OCI-LY7 (cell line): ENCODE measurements at regions not wholly inside any gene's neighbourhood (a gene's known extent, or its start where the extent isn't known, plus 50 kb on each side); places are given as distances from the start of the nearest gene placed in this dataset.

Experiments
- BruUV-seq: library from RNA; stranded (reverse); fragments of 400-500 nt; replicated peaks from 2 replicates; lab custom pipeline; 2021; lab: Mats Ljungman, UMichigan
- CTCF ChIA-PET: fragments of 300-600 bp; sonication (Branson Sonifier 250); formaldehyde crosslinking; loops from one replicate; lab custom pipeline; 2022; ENCODE audit warnings: antibody characterized with exemption; ENCODE audit not compliant: unreplicated experiment; lab: Charles Lee
- POLR2A ChIA-PET: fragments of 300-600 bp; sonication (Branson Sonifier 250); formaldehyde crosslinking; loops from one replicate; lab custom pipeline; 2022; ENCODE audit warnings: antibody characterized with exemption; lab: Charles Lee
- DNase-seq: peaks from one replicate; pipeline ENCODE4 v3.0.0-alpha.2; 2015; ENCODE audit warnings: low spot score
- H2AFZ ChIP-seq: fragments of 200-600 bp; sonication (generic), shearing (Covaris generic); 2 replicates; pipeline ENCODE4 v1.6.1; 2014; ENCODE audit warnings: mild to moderate bottlenecking, antibody characterized with exemption, low read length, moderate library complexity
- H3K27ac ChIP-seq: fragments of 200-600 bp; sonication (generic); 2 replicates; pipeline ENCODE4 v1.5.1; 2014; ENCODE audit warnings: mixed run types, low read depth, mild to moderate bottlenecking, moderate library complexity, low read length, inconsistent platforms; ENCODE audit not compliant: poor library complexity, severe bottlenecking
- H3K36me3 ChIP-seq: fragments of 200-600 bp; sonication (generic); 2 replicates; pipeline ENCODE4 v1.6.1; 2014; ENCODE audit warnings: mild to moderate bottlenecking, antibody characterized with exemption, low read length, moderate library complexity, mixed read lengths; ENCODE audit not compliant: insufficient read depth
- H3K4me1 ChIP-seq: fragments of 200-600 bp; sonication (generic); 2 replicates; pipeline ENCODE4 v1.5.1; 2014; ENCODE audit warnings: mild to moderate bottlenecking, low read length; ENCODE audit not compliant: insufficient read depth, poor library complexity, severe bottlenecking
- H3K4me2 ChIP-seq: fragments of 200-600 bp; sonication (generic); 2 replicates; pipeline ENCODE4 v1.6.1; 2014; ENCODE audit warnings: mild to moderate bottlenecking, low read length
- H3K4me3 ChIP-seq: fragments of 200-600 bp; sonication (generic); 2 replicates; pipeline ENCODE4 v1.5.1; 2014; ENCODE audit warnings: mild to moderate bottlenecking, low read depth, low read length; ENCODE audit not compliant: poor library complexity, severe bottlenecking
- H3K79me2 ChIP-seq: fragments of 200-600 bp; sonication (generic); 2 replicates; pipeline ENCODE4 v1.6.1; 2016; ENCODE audit warnings: low read depth, mild to moderate bottlenecking, low read length, moderate library complexity, mixed read lengths; ENCODE audit not compliant: insufficient read depth
- H3K9me2 ChIP-seq: fragments of 200-600 bp; sonication (generic); 2 replicates; pipeline ENCODE4 v1.6.1; 2016; ENCODE audit warnings: mild to moderate bottlenecking, low read length, mixed read lengths; ENCODE audit not compliant: insufficient read depth
- H3K9me3 ChIP-seq: fragments of 200-600 bp; sonication (generic); 2 replicates; pipeline ENCODE4 v1.6.1; 2014; ENCODE audit warnings: mild to moderate bottlenecking, mixed run types, low read length, mixed read lengths
- H4K20me1 ChIP-seq: fragments of 200-600 bp; sonication (generic); 2 replicates; pipeline ENCODE4 v1.6.1; 2014; ENCODE audit warnings: mild to moderate bottlenecking, antibody characterized with exemption, low read length, moderate library complexity, mixed read lengths; ENCODE audit not compliant: insufficient read depth
- EZH2phosphoT487 ChIP-seq: fragments of 200-600 bp; sonication (generic); IDR thresholded peaks from 2 replicates; pipeline ENCODE4 v1.6.1; 2018; ENCODE audit warnings: low read depth, borderline replicate concordance, mild to moderate bottlenecking, mixed run types, antibody characterized with exemption, low read length, moderate library complexity, mixed read lengths
- intact Hi-C: fragments of 100-400 bp; cut with micrococcal nuclease; formaldehyde crosslinking; loops from one replicate; pipeline ENCODE4 v1.10.0; 2022; ENCODE audit not compliant: unreplicated experiment
- TF ChIP-seq, protein P1 (sequence below): fragments of 200-600 bp; sonication (generic); conservative IDR thresholded peaks from 2 replicates; pipeline ENCODE4 v1.5.1; 2014; ENCODE audit warnings: mild to moderate bottlenecking, antibody characterized with exemption, low read length, moderate library complexity, mixed read lengths

DNA sequence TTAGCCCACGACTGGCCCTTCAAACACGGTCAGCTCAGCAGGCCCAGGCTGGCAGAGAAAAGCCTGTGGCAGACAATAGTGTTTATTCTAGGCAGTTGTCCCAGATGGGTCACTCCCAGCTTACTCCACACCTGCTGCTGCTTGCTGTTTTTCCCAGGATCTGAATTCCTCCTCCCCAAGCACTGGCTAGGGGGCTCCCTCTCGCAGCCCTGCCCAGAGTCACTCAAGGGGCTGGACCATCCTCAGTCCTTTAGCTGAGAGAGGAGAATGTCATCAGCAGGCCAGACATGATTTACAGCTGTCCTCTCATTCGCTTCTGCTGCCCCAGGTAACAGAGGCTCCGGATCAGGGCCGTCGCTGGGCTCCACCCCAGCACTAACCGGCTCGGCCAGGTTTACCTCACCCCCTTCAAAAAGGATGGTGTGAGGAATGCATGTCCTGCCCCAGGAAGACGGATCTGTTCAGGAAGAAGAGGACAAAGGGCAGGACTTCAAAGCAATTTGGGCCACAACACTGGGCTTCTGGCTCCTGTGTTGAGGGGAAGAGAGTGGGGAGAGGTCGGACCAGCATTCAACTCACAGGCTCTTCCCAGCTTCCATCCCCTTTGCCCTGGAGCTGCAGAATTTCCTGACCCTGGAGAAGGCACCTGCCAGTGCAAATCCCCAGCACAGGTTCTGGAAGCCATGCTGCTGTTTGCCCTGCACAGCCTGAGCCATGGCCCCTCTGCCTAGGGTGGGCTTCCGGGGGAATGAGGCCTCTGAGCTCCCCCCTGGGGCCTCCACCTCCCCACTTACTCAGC, 59.7 kb upstream of the BARX2 start:
- POLR2A ChIA-PET, result no interaction called here
- H3K4me3 ChIP-seq, result no peak overlapping the region
- no peaks in the 10 kb centered on the region for H3K9me2 ChIP-seq
- H3K9me3 ChIP-seq, result no peaks in the 10 kb centered on the region
- TF ChIP-seq, protein P1, sequence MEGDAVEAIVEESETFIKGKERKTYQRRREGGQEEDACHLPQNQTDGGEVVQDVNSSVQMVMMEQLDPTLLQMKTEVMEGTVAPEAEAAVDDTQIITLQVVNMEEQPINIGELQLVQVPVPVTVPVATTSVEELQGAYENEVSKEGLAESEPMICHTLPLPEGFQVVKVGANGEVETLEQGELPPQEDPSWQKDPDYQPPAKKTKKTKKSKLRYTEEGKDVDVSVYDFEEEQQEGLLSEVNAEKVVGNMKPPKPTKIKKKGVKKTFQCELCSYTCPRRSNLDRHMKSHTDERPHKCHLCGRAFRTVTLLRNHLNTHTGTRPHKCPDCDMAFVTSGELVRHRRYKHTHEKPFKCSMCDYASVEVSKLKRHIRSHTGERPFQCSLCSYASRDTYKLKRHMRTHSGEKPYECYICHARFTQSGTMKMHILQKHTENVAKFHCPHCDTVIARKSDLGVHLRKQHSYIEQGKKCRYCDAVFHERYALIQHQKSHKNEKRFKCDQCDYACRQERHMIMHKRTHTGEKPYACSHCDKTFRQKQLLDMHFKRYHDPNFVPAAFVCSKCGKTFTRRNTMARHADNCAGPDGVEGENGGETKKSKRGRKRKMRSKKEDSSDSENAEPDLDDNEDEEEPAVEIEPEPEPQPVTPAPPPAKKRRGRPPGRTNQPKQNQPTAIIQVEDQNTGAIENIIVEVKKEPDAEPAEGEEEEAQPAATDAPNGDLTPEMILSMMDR, result no peak
- TF ChIP-seq EZH2phosphoT487, result no peak
- CTCF ChIA-PET, result no interaction called here
- H4K20me1 ChIP-seq, result no peaks in the 10 kb centered on the region
- no peak overlapping the region for H3K27ac ChIP-seq
- H3K4me1 ChIP-seq, result no peaks in the 10 kb centered on the region
- no peak for DNase-seq
- H3K36me3 ChIP-seq, result no peaks in the 10 kb centered on the region
- intact Hi-C loops, result no loop called here
- H3K4me2 ChIP-seq, result no peak overlapping the region
- no TSS peak for BruUV-seq
- H3K79me2 ChIP-seq, result no peaks in the 10 kb centered on the region
- no peak overlapping the region for H2AFZ ChIP-seq

DNA sequence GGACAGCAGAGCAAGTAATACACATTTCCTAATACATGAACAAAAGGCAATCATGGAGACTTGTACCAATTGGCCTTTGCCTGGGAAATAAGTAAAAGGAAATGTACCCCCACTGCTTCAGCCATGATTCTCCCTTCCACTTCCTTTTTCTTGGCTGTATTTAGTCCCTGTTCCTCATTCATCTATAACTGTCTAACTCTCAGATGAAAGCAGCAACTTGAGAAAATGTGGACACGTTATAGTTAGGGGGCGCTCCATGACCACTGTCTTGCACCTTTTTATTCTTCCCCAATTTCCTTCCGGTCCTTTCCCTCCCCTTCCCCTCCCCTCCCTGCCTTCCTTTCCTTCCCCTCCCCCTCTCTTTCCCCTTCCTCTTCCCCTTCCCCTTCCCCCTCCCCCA, 61.3 kb upstream of the BARX2 start:
- H3K9me2 ChIP-seq, result no peaks in the 10 kb centered on the region
- no peaks in the 10 kb centered on the region for H4K20me1 ChIP-seq
- intact Hi-C loops, result no loop called here
- no peaks in the 10 kb centered on the region for H3K36me3 ChIP-seq
- H3K27ac ChIP-seq, result no peak overlapping the region
- no peaks in the 10 kb centered on the region for H3K79me2 ChIP-seq
- ChIA-PET POLR2A (no interaction called here), CTCF (no interaction called here)
- DNase-seq, result no peak
- no peak overlapping the region for H2AFZ ChIP-seq
- H3K4me3 ChIP-seq, result no peak overlapping the region
- H3K4me2 ChIP-seq, result no peak overlapping the region
- TF ChIP-seq EZH2phosphoT487, result no peak
- TF ChIP-seq, protein P1, result no peak
- H3K9me3 ChIP-seq, result no peaks in the 10 kb centered on the region
- no peaks in the 10 kb centered on the region for H3K4me1 ChIP-seq
- BruUV-seq, result no TSS peak
